GM21526 (cell line): ENCODE measurements at regions not wholly inside any gene's neighbourhood (a gene's known extent, or its start where the extent isn't known, plus 50 kb on each side); places are given as distances from the start of the nearest gene placed in this dataset.
"Not testable (repeated sequence)": the region's sequence is repeated elsewhere in the genome, so short reads cannot be mapped to it uniquely, and the experiment has no call there.

Source experiments
- ATAC-seq: cut with Tn5 transposase; IDR thresholded peaks from one replicate; pipeline ENCODE4 v1.9.1; 2021; ENCODE audit warnings: moderate library complexity; ENCODE audit not compliant: unreplicated experiment, low FRiP score

DNA sequence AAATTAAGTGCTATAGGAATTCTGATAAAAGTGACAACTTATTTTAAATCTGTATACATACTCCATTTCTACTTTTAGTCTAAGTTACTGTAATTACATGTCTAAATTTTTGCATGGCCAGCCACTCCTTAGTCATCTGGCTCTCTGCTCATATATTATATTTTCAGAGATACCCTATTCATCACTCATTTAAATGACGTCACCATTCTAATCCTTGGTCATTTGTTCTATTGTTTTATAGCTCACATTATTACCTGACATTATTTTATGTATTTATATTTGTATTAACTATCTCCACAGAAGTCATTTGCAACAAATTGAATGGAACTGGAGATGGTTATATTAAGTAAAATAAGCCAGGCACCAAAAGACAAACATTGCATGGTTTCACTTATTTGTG, 179.6 kb upstream of the CXorf51A start:
- no peak for ATAC-seq

DNA sequence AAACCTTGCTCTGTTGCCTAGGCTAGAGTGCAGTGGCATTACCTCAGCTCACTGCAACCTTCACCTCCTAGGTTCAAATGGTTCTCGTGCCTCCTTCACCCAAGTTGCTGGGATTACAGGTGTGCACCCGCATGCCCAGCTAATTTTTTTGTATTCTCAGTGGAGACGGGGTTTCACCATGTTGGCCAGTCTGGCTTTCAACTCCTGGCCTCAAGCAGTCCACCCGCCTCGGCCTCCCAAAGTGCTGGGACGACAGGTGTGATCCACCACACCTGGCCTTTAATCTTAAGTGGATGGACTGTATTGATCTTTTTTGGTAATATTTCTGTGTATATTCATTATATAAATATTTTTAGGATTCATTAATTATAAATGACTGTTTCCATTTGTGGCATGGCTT, 158.7 kb upstream of the CXorf51A start:
- no peak for ATAC-seq

DNA sequence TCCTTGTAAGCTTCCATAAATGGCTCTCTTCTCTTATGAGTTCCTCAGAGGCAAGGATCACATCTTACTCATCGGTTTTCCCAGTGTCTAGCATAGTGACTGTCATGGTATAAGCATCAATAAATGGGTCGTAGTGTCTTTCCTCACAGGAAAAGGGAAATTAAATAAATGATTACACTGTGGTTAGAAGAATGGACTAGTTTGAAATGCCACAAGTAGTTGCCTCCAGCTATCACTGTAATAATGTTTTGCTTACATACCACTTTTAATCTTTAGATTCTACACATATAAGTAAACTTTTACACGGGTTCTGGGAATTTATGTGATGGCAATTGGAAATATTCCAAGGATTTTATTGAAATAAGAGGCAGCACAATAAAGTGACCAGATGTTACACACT, 152.8 kb upstream of the CXorf51A start:
- ATAC-seq: no peak

DNA sequence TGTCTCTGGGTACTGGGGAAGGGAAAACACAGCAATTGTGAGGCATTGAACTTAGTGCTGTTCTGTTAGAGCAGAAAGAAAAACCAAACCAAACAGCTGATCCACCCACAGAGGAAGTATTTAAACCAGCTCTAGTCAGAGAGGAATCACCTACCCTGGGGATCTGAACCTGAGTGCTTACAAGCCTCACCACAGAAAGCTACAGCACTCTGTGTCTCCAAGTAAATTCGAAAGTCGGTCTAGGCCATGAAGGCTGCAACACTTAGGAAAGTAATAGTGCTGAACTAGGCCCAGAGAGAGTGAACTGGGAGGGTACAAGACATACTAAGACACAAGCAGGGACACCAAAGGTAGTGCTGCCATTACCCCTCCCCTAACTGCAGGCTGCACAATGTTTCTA, 142.2 kb upstream of the CXorf51A start:
- ATAC-seq: no peak

DNA sequence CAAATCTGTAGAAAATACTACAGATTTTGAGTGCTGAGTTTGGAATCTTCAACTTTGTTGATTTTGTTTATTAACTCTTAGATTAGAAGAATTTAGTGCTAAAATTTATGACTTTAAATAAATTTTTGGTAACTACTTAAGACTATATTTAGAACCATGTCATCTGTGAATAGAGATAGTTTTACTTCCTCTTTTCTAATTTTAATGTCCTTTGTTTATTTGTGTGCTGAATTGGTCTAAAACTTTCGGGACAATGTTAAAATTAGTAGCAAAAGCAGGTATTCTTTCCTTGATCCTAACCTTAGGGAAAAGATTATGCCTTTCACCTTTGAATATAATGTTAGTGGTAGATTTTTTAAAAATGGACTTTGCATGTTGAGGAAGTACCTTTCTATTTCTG, 119.7 kb upstream of the CXorf51A start:
- ATAC-seq: peak; percentile 52

DNA sequence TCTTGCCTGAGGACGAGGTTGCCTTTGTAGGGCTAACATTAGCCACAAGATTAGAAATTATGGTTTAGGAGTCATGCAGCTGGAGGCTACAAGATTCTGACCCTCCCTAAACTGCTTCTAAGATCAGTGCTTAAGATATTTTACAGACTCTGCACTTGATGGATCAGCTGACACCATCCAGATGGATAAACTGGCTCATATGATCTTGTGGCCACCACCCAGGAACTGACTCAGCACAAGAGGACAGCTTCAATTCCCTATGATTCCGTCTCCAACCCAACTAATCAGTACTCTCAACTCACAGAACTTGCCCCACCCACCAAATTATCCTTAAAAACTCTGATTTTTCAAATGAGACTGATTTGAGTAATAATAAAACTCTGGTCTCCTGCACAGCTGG, 118.5 kb upstream of the CXorf51A start:
- ATAC-seq: not testable (repeated sequence)

DNA sequence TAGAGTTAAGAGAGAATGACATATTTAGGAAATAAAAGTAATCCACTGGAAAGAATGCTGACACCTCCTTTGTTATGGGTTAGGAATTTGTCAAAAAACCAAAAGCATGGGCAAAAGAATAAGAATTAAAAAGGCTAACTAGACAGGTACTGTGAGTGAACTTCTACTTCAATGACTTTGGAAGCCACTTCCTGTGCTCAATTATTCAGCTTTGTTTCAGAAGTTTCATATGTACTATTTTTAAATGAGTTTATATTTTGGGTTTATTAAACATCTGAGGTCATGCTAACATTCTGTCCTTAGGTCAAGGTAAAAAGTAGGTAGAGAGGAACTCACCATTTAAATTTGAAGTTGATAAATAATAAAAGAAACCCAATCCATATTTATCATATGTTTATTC, 106.7 kb upstream of the CXorf51A start:
- ATAC-seq: no peak

DNA sequence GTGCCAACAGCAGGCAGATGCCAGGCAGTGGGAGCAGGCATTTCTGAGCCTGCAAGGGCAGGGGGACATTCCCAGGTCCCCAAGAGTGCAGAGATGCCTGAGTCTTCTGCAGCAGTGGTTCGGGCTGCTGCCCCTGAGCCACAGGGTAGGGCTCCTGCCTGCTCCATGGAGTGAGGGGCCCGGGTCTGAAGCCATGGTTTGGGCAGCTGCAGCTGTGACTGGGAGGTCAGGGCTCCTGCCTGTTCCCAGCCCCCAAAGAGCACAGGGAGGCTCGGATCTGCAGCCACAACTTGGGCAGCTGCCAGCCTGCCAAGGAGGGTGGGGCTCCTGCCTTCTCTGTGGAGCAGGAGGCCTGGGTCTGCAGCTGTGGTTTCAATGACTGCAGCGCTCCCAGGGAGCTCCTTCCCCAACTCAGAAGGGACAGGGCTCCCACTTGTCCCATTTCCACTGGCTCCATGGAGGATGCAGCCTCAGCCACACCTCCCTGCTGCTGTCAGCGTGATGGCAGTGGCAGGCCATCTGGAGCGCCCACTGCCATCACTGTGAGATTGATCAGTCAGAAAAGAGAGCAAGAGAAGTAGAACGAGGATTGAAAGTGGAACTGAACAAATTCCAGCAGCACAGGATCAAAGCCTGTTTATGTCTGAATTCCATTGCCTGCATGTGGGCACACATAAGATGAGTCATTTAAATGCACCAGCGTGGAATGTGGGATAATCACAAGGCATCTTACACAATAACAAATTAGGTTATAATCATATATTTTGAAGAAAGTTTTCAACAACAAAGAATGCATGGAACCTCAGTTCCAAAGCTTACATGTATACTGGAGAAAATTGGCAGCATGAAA, 93.1 kb upstream of the CXorf51A start:
- ATAC-seq: no peak

DNA sequence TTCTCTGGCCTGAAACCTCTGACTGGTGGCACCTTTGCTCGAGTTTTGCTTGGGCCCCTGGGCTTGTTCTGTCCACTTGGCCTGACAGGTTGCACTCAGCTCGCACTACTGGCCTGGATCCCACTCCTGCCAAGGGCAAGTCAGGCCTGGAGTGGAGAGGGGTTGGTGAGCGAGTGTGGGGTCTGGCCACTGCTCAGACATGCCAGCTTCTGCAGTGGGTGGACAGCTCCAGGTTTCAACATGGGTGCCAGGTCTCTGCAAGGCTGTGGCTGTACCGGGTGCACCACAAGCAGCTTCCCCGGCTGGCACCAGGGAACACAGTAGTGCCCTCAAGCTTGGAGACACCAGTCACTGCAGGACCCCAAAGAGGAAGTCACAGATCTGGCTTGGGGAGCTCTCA, 91.6 kb upstream of the CXorf51A start:
- no peak for ATAC-seq

DNA sequence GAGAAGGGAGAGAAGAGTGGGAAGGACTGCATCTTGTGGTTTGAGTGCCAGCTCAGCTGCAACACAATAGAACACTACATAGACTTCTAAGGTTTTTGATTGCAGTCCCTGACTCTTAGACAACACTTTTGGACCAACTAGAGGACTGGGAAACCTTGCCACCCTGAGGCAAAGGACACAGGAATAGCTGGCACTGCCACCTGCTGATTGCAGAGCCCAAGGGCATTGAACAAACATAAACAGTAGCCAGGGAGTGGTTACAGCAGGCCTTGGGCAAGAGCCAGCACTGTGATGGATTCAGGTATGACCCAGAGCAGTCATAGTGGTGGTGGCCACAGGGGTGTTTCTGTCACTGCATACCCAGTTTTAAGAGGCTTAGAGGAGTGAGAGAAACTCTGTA, 72.5 kb upstream of the CXorf51A start:
- no peak for ATAC-seq

DNA sequence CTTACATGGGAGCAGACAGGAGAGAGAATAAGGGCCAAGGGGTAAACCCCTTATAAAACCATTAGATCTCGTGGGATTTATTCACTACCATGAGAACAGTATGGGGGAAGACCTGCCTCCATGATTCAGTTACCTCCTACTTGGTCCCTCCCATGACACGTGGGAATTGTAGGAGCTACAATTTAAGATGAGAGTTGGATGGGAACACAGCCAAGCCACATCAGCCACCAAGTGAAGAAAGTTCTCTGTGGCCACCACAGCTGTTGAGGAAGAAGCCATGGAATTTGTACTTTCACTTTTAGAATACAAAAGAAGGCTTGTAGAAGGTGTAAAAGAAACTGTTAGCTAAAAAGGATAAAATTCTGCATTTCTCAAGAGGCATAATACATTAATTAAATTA, 67.0 kb upstream of the CXorf51A start:
- no peak for ATAC-seq

DNA sequence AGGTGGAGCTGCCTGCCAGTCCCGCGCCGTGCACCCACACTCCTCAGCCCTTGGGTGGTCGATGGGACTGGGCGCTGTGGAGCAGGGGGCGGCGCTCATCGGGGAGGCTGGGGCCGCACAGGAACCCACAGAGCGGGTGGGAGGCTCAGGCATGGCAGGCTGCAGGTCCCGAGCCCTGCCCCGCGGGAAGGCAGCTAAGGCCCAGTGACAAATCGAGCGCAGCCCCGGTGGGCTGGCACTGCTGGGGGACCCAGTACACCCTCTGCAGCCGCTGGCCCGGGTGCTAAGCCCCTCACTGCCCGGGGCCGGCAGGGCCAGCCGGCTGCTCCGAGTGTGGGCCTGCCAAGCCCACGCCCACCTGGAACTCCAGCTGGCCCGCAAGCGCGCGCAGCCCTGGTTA, 52.3 kb upstream of the CXorf51A start:
- not testable (repeated sequence) for ATAC-seq

DNA sequence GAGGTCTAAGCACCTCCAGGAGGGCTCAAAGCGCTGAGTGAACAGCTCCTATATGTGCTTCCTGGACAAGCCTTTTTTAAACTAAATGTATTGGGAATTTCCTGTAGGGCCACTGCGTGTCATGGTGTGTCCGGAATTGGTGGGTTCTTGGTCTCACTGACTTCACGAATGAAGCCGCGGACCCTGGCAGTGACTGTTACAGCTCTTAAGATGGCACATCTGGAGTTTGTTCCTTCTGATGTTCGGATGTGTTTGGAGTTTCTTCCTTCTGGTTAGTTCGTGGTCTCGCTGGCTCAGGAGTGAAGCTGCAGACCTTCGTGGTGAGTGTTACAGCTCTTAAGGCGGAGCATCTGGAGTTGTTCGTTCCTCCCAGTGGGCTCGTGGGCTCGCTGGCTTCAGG, 51.2 kb upstream of the CXorf51A start:
- not testable (repeated sequence) for ATAC-seq
